RWPE1 (cell line): ENCODE measurements at regions not wholly inside any gene's neighbourhood (a gene's known extent, or its start where the extent isn't known, plus 50 kb on each side); places are given as distances from the start of the nearest gene placed in this dataset.
A peak's percentile ranks its signal among the peaks of the same experiment; 100 is the strongest.
"Not testable (repeated sequence)": the region's sequence is repeated elsewhere in the genome, so short reads cannot be mapped to it uniquely, and the experiment has no call there.

Experiments used
- CTCF ChIA-PET: fragments of 350-600 bp; sonication (Branson Sonifier 250); formaldehyde crosslinking; extraction: SDS; loops from one replicate; lab custom pipeline; 2021; lab: Yijun Ruan, JAX
- POLR2A ChIA-PET: fragments of 400-600 bp; formaldehyde crosslinking; extraction: SDS; loops from one replicate; lab custom pipeline; 2020; ENCODE audit warnings: antibody characterized with exemption; ENCODE audit not compliant: low non-redundant PET; lab: Yijun Ruan, JAX
- DNase-seq: peaks from one replicate; pipeline ENCODE4 v3.0.0; 2012; ENCODE audit warnings: low spot score
- H3K27ac ChIP-seq: fragments of 450-650 bp; 2 replicates; pipeline ENCODE4 v1.5.1; 2017
- TF ChIP-seq, protein P1 (sequence below): fragments of 450-650 bp; conservative IDR thresholded peaks from 2 replicates; pipeline ENCODE4 v1.5.1; 2017; ENCODE audit warnings: low read depth, mild to moderate bottlenecking

DNA sequence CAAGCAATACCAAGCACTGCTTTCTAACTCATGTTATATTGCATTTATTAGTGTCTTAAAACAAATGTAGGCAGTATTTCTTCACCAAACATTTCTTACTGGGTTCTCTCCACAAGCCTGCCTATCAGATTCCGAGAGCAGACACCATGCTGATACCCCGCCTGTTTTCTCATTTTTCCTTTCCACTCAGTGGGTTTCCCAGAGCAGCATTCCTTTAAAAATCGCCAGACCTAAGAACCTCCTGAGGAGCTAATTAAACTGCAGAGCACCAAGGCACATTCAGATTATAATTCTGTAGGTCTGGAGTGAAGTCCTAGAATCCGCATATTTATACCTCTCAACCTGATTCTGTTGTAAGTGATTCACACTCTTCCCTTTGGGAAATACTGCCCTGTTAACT lies 405.6 kb downstream of the TNS1 start:
- POLR2A ChIA-PET = no interaction called here
- DNase-seq = no peak
- TF ChIP-seq, protein P1, sequence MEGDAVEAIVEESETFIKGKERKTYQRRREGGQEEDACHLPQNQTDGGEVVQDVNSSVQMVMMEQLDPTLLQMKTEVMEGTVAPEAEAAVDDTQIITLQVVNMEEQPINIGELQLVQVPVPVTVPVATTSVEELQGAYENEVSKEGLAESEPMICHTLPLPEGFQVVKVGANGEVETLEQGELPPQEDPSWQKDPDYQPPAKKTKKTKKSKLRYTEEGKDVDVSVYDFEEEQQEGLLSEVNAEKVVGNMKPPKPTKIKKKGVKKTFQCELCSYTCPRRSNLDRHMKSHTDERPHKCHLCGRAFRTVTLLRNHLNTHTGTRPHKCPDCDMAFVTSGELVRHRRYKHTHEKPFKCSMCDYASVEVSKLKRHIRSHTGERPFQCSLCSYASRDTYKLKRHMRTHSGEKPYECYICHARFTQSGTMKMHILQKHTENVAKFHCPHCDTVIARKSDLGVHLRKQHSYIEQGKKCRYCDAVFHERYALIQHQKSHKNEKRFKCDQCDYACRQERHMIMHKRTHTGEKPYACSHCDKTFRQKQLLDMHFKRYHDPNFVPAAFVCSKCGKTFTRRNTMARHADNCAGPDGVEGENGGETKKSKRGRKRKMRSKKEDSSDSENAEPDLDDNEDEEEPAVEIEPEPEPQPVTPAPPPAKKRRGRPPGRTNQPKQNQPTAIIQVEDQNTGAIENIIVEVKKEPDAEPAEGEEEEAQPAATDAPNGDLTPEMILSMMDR = no peak
- CTCF ChIA-PET = no interaction called here
- no peak overlapping the region for H3K27ac ChIP-seq

DNA sequence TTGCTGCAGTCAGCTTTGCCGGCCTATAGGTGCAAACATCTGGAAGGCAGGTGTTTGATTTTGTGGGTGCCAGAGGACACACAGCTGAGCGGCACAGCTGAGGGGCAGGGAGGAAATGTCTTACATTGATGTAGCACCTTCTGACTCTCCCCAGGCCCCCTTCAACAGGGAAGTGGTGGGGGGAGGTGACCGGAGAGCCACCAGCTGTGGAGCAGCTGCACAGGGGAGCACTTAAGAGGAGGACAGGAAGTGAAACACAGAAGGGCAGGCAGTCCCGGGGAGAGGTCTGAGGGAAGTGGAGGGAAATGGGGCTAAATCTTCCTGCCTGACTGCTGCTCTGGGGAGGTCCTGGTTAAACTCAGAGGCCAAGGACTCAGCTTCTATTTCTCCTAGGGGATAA lies 409.1 kb downstream of the TNS1 start:
- TF ChIP-seq, protein P1 = no peak
- CTCF ChIA-PET = interaction anchor here (0.5 kb wide), 1 partner anchor 28 kb away, joined by 3 read pairs; no protein-coding TSS in a partner anchor
- no peak overlapping the region for H3K27ac ChIP-seq
- DNase-seq = no peak
- POLR2A ChIA-PET = no interaction called here

DNA sequence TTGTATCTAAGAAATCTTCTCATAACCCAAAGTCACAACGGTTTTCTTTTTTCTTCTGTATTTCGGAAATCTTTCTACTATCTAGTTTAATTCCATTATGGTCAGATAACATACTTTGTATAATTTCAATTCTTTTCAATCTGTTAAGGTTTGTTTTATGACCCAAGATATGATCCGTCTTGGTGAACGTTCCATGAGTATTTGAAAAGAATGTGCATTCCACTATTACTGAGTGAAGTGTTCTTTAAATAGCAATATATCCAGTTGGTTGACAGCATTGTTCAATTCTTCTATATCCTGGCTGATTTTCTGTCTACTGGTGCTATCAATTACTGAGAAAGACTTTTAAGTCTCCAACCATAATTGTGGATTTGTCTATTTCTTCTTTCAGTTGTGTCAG lies 414.5 kb downstream of the TNS1 start:
- ChIA-PET POLR2A (no interaction called here), CTCF (no interaction called here)
- no peak for DNase-seq
- no peak overlapping the region for H3K27ac ChIP-seq
- TF ChIP-seq, protein P1 = no peak

DNA sequence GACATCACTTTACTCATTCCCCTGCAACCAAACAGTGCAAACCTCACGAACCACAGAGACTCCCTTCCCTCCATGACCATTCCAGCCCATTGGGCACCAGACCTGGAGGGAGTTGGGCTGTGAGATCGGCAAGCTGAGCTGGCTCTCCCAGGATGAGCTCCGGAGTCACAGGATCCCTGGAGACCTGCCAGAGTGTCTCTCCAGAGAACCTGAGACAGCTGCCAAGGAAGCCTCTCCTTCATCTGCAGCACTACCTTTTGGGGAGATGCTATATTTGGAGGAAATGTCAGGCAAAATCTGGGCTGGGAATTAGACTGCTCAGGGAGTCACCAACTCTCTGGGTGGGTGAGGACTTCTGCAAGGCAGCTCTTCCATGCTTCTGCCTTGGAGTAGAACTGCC lies 417.4 kb downstream of the TNS1 start:
- DNase-seq = no peak
- TF ChIP-seq, protein P1 = no peak
- POLR2A ChIA-PET = no interaction called here
- no peak overlapping the region for H3K27ac ChIP-seq
- CTCF ChIA-PET = interaction anchor here (0.6 kb wide), 1 partner anchor 125 kb away, joined by 5 read pairs; no protein-coding TSS in a partner anchor

DNA sequence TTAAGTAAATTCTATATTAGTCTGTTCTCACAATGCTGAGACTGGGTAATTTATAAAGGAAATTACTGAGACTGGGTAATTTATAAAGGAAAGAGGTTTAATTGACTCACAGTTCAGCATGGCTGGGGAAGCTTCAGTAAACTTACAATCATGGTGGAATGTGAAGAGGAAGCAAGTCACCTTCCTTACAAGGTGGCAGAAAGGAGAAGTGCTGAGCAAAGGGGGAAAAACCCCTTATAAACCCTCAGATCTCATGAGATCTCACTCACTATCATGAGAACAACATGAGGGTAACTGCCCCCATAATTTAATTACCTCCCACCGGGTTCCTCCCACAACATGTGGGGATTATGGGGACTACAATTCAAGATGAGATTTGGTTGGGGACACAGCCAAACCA lies 422.4 kb downstream of the TNS1 start:
- CTCF ChIA-PET = interaction anchor here (0.9 kb wide), 1 partner anchor 176 kb away, joined by 3 read pairs; no protein-coding TSS in a partner anchor
- POLR2A ChIA-PET, H3K27ac ChIP-seq, DNase-seq: not testable (repeated sequence)

DNA sequence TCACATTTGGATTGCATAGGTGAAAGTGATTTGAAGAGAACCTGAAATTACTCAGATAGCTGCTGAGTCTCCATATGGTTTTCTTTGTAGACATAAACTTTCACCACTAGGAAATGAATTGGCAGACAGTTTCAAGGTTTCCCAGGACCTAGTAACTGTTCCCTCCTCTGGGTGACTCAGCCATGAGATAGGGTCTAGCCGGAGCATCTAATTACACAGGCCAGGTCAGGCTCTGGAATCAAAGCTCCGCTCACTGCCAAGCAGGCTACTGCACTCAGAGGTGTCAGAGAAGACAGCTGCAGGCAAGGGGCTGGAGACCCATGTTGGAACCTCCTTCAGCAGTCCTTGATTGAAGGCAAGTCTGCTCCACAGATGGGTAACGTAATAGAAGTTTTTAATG lies 429.2 kb downstream of the TNS1 start:
- CTCF ChIA-PET = no interaction called here

DNA sequence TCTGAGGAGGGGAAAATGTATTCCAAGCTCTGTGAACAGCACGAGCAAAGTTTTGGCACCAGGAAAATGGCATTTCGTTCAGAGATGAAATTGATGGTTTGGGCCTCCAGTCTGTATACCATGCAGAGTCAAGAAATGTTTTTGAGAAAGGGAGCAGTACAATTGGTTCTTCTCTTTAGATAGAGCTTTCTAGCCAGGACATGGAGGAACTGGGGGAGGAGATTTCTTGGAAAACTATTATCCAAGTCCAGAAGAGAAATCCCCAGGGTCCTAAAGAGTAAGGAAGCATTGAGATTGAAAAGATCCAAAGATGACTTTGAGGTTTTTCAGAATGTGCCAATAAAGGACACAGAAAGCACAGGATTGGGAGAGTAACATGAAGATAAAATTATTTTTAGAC lies 432.4 kb downstream of the TNS1 start:
- ChIA-PET POLR2A (no interaction called here), CTCF (no interaction called here)
- TF ChIP-seq, protein P1 = no peak
- no peak overlapping the region for H3K27ac ChIP-seq
- no peak for DNase-seq

More for the DNA sequence above, 429.2 kb downstream of the TNS1 start:
- DNase-seq = peak; percentile 41
- TF ChIP-seq, protein P1 = no peak
- POLR2A ChIA-PET = no interaction called here
- H3K27ac ChIP-seq = no peak overlapping the region
